Peyer's patch (tissue), 4 donors: ENCODE measurements at regions not wholly inside any gene's neighbourhood (a gene's known extent, or its start where the extent isn't known, plus 50 kb on each side); places are given as distances from the start of the nearest gene placed in this dataset.
"Not testable (repeated sequence)": the region's sequence is repeated elsewhere in the genome, so short reads cannot be mapped to it uniquely, and the experiment has no call there.

Source experiments
- POLR2A ChIP-seq, 2 donors: fragments of 450-650 bp; IDR thresholded peaks; one replicate each; pipeline ENCODE4 v1.5.1; 2017; ENCODE audit warnings: antibody characterized with exemption in 2 of 2, mild to moderate bottlenecking in 2 of 2, moderate library complexity in 2 of 2
- TF ChIP-seq, protein P1 (sequence below), 6 experiments: fragments of 450-650 bp in 4 of 6; fragments of 200-600 bp in 2 of 6; sonication (generic) in 1 of 6; IDR thresholded peaks; one replicate each; pipeline ENCODE4 v1.5.1; 2017 to 2019; ENCODE audit warnings: antibody characterized with exemption in 6 of 6, mild to moderate bottlenecking in 3 of 6, moderate library complexity in 1 of 6

DNA sequence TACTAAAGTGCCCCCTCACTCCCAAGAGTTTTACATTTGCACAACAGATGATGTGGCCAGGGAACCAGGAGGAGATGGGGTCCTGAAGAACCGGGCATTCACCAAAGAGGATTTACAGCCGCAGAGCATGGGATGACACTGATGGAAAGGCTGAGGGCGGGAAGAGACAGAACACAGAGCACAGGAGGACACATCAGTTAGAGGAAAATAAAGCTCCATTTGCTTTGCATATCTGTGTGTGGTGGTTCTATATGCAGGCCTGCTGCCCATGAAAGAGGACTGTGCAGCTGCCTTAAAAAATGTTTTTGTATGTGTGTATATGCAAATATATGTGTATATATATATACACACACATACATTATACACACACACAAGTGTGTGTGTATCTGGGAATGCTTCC lies 320.8 kb upstream of the CHRNA7 start:
- not testable (repeated sequence) for TF ChIP-seq POLR2A (IDR thresholded peaks at IDR 0.05)
- TF ChIP-seq, protein P1, sequence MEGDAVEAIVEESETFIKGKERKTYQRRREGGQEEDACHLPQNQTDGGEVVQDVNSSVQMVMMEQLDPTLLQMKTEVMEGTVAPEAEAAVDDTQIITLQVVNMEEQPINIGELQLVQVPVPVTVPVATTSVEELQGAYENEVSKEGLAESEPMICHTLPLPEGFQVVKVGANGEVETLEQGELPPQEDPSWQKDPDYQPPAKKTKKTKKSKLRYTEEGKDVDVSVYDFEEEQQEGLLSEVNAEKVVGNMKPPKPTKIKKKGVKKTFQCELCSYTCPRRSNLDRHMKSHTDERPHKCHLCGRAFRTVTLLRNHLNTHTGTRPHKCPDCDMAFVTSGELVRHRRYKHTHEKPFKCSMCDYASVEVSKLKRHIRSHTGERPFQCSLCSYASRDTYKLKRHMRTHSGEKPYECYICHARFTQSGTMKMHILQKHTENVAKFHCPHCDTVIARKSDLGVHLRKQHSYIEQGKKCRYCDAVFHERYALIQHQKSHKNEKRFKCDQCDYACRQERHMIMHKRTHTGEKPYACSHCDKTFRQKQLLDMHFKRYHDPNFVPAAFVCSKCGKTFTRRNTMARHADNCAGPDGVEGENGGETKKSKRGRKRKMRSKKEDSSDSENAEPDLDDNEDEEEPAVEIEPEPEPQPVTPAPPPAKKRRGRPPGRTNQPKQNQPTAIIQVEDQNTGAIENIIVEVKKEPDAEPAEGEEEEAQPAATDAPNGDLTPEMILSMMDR (IDR thresholded peaks at IDR 0.05) = not testable (repeated sequence)
